ENCODE measurements at regions not wholly inside any gene's neighbourhood (a gene's known extent, or its start where the extent isn't known, plus 50 kb on each side); places are given as distances from the start of the nearest gene placed in this dataset.

- H3K4me3 ChIP-seq, result no peak overlapping the region
- no peak overlapping the region for H3K27ac ChIP-seq
- 82% methylated on average over 3 of the region's 3 CpGs for WGBS (ENCODE audit: insufficient coverage, low coverage, low lambda C conversion rate, missing lambda C conversion rate)
- no peaks in the 10 kb centered on the region for H3K36me3 ChIP-seq
- no peaks in the 10 kb centered on the region for H3K4me1 ChIP-seq
- H3K9me3 ChIP-seq, result peaks cover 0 to 3% (median 0%) of the 10 kb centered on the region in 4 donors
- DNase-seq (no peak), ATAC-seq (no peak)
- peaks cover 0 to 3% of the 10 kb centered on the region in 2 donors for H3K27me3 ChIP-seq
- TF ChIP-seq CTCF (IDR thresholded peaks at IDR 0.05), result no peak
- TF ChIP-seq POLR2A (IDR thresholded peaks at IDR 0.05), result no peak
- intact Hi-C loops (cut with DNase I), result no loop called here
These were observed 155.5 kb downstream of the GOLIM4 start for GRCh38 chr3:167940241-167940640.

GRCh38 chr3:167938516-167938915 lies 157.2 kb downstream of the GOLIM4 start:
- no peaks in the 10 kb centered on the region for H3K36me3 ChIP-seq
- TF ChIP-seq CTCF (IDR thresholded peaks at IDR 0.05), result no peak
- TF ChIP-seq POLR2A (IDR thresholded peaks at IDR 0.05), result no peak
- H3K4me3 ChIP-seq, result no peak overlapping the region
- H3K9me3 ChIP-seq, result peaks cover 0 to under 1% (median 0%) of the 10 kb centered on the region in 4 donors
- no peak for DNase-seq
- H3K4me1 ChIP-seq, result no peaks in the 10 kb centered on the region
- H3K27me3 ChIP-seq, result peaks cover 0 to 3% of the 10 kb centered on the region in 2 donors
- H3K27ac ChIP-seq, result no peak overlapping the region
- intact Hi-C loops (cut with DNase I), result no loop called here
- ATAC-seq, result no peak

GRCh38 chr3:167936019-167936418 lies 159.7 kb downstream of the GOLIM4 start:
- no peak for TF ChIP-seq CTCF (IDR thresholded peaks at IDR 0.05)
- no peak for TF ChIP-seq POLR2A (IDR thresholded peaks at IDR 0.05)
- intact Hi-C loops (cut with DNase I), result no loop called here
- ATAC-seq (no peak), DNase-seq (no peak)
- WGBS (ENCODE audit: insufficient coverage, low coverage, low lambda C conversion rate, missing lambda C conversion rate), result 69% methylated on average over 6 of the region's 6 CpGs
- Histone ChIP-seq H3K27me3 (no peaks in the 10 kb centered on the region), H3K4me3 (no peak overlapping the region), H3K4me1 (no peaks in the 10 kb centered on the region), H3K9me3 (no peaks in the 10 kb centered on the region), H3K36me3 (no peaks in the 10 kb centered on the region), H3K27ac (no peak overlapping the region)

GRCh38 chr3:167930453-167930852 lies 165.3 kb downstream of the GOLIM4 start:
- no peaks in the 10 kb centered on the region for H3K27me3 ChIP-seq
- no peak overlapping the region for H3K27ac ChIP-seq
- H3K9me3 ChIP-seq, result no peaks in the 10 kb centered on the region
- 73% methylated on average over 1 of the region's 1 CpG for WGBS (ENCODE audit: insufficient coverage, low coverage, low lambda C conversion rate, missing lambda C conversion rate)
- TF ChIP-seq POLR2A (IDR thresholded peaks at IDR 0.05) (no peak), CTCF (IDR thresholded peaks at IDR 0.05) (no peak)
- no peak for DNase-seq
- intact Hi-C loops (cut with DNase I), result no loop called here
- no peak for ATAC-seq
- no peak overlapping the region for H3K4me3 ChIP-seq
- H3K36me3 ChIP-seq, result no peaks in the 10 kb centered on the region
- no peaks in the 10 kb centered on the region for H3K4me1 ChIP-seq

- no peak overlapping the region for H3K27ac ChIP-seq
- no peak for DNase-seq
- intact Hi-C loops (cut with DNase I), result no loop called here
- no peak overlapping the region for H3K4me3 ChIP-seq
- no peaks in the 10 kb centered on the region for H3K9me3 ChIP-seq
- no peaks in the 10 kb centered on the region for H3K27me3 ChIP-seq
- no peaks in the 10 kb centered on the region for H3K4me1 ChIP-seq
- no peaks in the 10 kb centered on the region for H3K36me3 ChIP-seq
- 76% methylated on average over 2 of the region's 3 CpGs for WGBS (ENCODE audit: insufficient coverage, low coverage, low lambda C conversion rate, missing lambda C conversion rate)
- no peak for ATAC-seq
- no peak for TF ChIP-seq POLR2A (IDR thresholded peaks at IDR 0.05)
- TF ChIP-seq CTCF (IDR thresholded peaks at IDR 0.05), result no peak
These were observed 165.8 kb downstream of the GOLIM4 start for GRCh38 chr3:167929968-167930367.

All from right lobe of liver (tissue), 6 donors.